ENCODE measurements at regions not wholly inside any gene's neighbourhood (a gene's known extent, or its start where the extent isn't known, plus 50 kb on each side); places are given as distances from the start of the nearest gene placed in this dataset.
"Not testable (repeated sequence)": the region's sequence is repeated elsewhere in the genome, so short reads cannot be mapped to it uniquely, and the experiment has no call there.

DNA sequence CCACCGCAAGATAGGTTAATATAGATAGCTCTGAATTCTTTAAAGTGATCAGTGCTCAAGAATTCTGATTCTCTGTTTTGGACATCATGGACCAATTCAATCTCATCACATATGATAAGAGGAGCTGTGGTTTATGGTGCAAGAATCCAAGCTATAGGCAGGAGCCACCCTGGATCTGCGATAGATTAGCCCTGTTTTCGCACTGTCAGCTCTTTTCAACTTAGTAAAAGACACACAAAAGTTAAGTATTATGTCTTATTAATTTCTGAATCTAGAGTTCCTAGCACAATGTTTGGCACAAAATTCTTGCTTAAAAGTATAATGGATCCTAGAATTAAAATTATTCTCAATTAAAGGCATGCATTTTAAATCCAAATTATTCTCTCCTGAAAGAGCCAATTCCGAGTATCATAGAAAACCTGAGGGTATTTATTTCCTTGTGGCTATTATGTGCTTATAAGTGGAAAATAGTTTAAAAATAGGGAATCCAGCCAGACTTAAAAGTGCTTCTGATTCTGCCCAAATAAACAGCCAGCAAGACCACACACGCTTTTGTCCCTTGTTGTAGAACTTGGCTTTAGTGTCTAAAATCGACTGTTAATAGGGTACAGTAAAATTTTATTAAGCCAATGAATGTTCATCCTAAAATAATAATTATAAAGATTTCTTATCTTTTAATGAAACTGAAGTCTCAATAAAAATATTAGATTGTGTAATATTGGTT, 184.9 kb upstream of the FLRT2 start:
- H3K4me3 ChIP-seq (ENCODE audit: low read length) = no peak overlapping the region
- DNase-seq (ENCODE audit: low read depth) = no peak
- TF ChIP-seq, protein P1, sequence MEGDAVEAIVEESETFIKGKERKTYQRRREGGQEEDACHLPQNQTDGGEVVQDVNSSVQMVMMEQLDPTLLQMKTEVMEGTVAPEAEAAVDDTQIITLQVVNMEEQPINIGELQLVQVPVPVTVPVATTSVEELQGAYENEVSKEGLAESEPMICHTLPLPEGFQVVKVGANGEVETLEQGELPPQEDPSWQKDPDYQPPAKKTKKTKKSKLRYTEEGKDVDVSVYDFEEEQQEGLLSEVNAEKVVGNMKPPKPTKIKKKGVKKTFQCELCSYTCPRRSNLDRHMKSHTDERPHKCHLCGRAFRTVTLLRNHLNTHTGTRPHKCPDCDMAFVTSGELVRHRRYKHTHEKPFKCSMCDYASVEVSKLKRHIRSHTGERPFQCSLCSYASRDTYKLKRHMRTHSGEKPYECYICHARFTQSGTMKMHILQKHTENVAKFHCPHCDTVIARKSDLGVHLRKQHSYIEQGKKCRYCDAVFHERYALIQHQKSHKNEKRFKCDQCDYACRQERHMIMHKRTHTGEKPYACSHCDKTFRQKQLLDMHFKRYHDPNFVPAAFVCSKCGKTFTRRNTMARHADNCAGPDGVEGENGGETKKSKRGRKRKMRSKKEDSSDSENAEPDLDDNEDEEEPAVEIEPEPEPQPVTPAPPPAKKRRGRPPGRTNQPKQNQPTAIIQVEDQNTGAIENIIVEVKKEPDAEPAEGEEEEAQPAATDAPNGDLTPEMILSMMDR (IDR thresholded peaks at IDR 0.05; ENCODE audit: insufficient read depth, low read depth, low read length, missing control alignments) = no peak

DNA sequence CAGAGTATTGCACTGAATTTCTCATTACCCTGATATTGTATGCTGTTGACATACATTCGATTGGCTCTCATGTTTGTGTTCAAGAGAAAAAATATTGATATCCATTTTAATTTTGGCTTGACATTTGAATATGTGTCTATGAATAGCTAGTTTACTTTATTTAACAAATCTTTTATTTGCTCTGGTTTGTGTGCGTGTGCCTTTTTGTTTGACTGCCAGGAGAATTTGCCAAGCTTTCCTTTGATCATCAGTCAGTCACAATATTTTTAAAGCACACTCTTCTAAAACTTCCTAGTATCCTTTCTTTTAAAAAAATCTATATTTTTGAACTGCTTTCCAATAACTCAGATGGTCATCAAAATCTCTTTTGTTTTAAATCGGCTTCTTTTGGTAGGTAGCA, 179.3 kb upstream of the FLRT2 start:
- DNase-seq (ENCODE audit: low read depth) = no peak
- TF ChIP-seq, protein P1 (IDR thresholded peaks at IDR 0.05; ENCODE audit: insufficient read depth, low read depth, low read length, missing control alignments) = no peak
- H3K4me3 ChIP-seq (ENCODE audit: low read length) = no peak overlapping the region

DNA sequence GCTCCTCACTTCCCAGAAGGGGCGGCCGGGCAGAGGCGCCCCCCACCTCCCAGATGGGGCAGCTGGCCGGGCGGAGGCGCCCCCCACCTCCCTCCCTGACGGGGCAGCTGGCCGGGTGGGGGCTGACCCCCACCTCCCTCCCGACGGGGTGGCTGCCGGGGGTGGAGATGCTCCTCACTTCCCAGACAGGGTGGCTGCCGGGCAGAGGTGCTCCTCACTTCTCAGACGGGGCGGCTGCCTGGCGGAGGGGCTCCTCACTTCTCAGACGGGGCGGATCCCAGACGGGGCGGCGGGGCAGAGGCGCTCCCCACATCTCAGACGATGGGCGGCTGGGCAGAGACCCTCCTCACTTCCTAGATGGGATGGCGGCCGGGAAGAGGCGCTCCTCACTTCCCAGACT, 177.4 kb upstream of the FLRT2 start:
- not testable (repeated sequence) for H3K4me3 ChIP-seq (ENCODE audit: low read length); DNase-seq (ENCODE audit: low read depth)

DNA sequence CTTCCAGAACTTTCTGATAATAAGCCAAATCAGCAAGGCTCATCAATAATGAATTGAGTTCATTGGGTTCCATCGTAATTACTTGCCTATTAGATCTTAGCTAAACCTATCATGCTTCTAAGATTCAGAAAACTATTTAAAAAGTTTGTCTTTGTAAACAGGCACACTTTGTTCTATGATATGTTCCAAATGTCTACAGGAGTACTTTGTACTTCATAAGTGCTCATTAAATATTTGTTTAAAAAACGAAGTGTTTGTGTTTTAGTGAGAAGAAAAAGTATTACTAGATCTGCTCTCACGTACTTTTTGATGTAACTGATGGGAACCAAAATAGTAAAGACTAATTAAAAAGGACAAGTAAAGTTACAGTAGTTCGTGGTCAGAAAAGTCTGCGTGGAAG, 172.8 kb upstream of the FLRT2 start:
- DNase-seq (ENCODE audit: low read depth) = no peak
- no peak overlapping the region for H3K4me3 ChIP-seq (ENCODE audit: low read length)
- TF ChIP-seq, protein P1 (IDR thresholded peaks at IDR 0.05; ENCODE audit: insufficient read depth, low read depth, low read length, missing control alignments) = no peak

DNA sequence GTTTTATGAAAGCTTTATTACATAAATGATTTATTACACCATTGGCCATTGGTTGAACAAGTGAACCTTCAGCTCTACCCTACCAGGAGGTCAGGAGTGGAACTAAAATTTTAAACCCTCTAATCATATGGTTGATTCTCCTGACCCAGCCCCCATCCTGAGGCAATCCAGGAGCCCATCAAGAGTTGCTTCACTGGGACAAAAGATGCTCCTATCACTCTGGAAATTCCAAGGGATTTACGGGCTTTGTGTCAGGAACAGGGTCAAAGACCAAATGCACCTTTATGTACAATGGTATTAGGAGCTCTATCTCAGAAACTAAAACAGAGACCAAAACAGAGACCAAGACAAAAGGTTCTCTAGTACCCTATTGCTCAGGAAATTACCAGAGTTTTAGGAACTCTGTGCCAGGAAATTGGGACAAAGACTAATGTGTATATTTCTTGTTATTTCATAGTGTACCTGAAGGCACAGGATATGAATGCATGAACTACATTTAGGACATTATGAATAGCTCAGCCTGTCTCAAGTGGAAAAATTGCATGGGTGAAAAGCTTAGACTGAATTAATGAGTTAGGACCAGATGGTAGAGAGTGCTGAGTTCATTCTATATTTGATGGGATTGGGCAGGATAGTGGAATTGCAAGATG, 171.7 kb upstream of the FLRT2 start:
- no peak for DNase-seq (ENCODE audit: low read depth)
- TF ChIP-seq, protein P1 (IDR thresholded peaks at IDR 0.05; ENCODE audit: insufficient read depth, low read depth, low read length, missing control alignments) = no peak
- no peak overlapping the region for H3K4me3 ChIP-seq (ENCODE audit: low read length)

DNA sequence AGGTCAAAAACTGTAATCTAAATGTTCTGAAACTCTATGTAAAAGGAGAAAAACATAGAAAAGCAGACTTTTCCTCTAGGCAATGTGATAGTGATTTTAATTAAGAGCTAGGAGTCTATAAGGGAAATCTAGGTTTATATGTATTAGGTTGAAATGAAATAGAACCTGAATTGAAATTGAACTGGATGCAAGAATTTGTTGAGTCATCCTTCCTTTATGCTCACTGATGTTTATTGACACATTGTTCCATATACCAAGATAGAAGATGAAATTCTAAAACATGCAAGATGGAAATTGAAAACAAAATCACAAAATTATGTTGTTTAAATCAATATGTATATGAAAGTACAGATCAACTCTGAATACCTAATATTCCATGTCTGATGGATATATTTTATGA, 170.4 kb upstream of the FLRT2 start:
- no peak for DNase-seq (ENCODE audit: low read depth)
- TF ChIP-seq, protein P1 (IDR thresholded peaks at IDR 0.05; ENCODE audit: insufficient read depth, low read depth, low read length, missing control alignments) = no peak

DNA sequence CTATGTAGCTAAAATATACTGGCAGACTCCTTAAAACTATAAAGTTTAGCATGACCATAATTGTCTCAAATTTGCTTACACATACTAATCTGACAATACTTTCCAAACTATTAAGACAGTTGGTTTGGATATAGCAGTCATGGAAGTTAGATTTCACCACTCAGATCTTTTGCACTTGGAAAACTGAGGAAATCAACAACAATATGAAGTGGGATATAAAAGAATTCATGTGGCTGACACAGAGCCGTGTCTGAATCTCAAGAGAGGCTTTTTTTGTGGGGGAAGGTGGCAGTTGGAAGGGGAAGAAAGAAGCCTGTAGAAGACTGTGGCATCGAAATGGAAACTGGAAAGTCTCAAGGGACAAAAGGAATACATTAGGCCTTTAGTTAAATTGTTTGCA, 166.6 kb upstream of the FLRT2 start:
- TF ChIP-seq, protein P1 (IDR thresholded peaks at IDR 0.05; ENCODE audit: insufficient read depth, low read depth, low read length, missing control alignments) = no peak
- DNase-seq (ENCODE audit: low read depth) = no peak
- no peak overlapping the region for H3K4me3 ChIP-seq (ENCODE audit: low read length)

More for the DNA sequence above, 170.4 kb upstream of the FLRT2 start:
- H3K4me3 ChIP-seq (ENCODE audit: low read length) = no peak overlapping the region
